Activated T-helper 2 cell treated with anti-CD3 and anti-CD28 coated beads, Interferon-gamma antibody, Interleukin-2, Interleukin-4, amounts not matched to agents 10 μg/mL and 5 μg/mL and 100 μg/mL, durations not matched to agents 14 hours and 24 hours and 36 hours (primary cell): ENCODE measurements at regions not wholly inside any gene's neighbourhood (a gene's known extent, or its start where the extent isn't known, plus 50 kb on each side); places are given as distances from the start of the nearest gene placed in this dataset.
A peak's percentile ranks its signal among the peaks of the same experiment; 100 is the strongest.

Experiments used
- DNase-seq: peaks from one replicate; pipeline ENCODE4 v3.0.0; 2021; ENCODE audit warnings: low spot score
- H3K27ac Mint-ChIP-seq: one replicate; pipeline ENCODE4 v1.8.0; 2021; ENCODE audit warnings: mixed read lengths
- H3K27me3 Mint-ChIP-seq: one replicate; pipeline ENCODE4 v1.8.0; 2021; ENCODE audit warnings: low read depth, mixed read lengths
- H3K36me3 Mint-ChIP-seq: one replicate; pipeline ENCODE4 v1.8.0; 2021; ENCODE audit warnings: low read depth, mixed read lengths
- H3K4me1 Mint-ChIP-seq: one replicate; pipeline ENCODE4 v1.8.0; 2021; ENCODE audit warnings: low read depth, mixed read lengths
- H3K4me3 Mint-ChIP-seq: one replicate; pipeline ENCODE4 v1.8.0; 2021; ENCODE audit warnings: low read depth, mild to moderate bottlenecking, moderate library complexity, mixed read lengths
- H3K9me3 Mint-ChIP-seq: one replicate; pipeline ENCODE4 v1.8.0; 2021; ENCODE audit warnings: mixed read lengths
- intact Hi-C: fragments of 100-400 bp; cut with micrococcal nuclease; formaldehyde crosslinking; loops from one replicate; pipeline ENCODE4 v1.15.1; 2023

DNA sequence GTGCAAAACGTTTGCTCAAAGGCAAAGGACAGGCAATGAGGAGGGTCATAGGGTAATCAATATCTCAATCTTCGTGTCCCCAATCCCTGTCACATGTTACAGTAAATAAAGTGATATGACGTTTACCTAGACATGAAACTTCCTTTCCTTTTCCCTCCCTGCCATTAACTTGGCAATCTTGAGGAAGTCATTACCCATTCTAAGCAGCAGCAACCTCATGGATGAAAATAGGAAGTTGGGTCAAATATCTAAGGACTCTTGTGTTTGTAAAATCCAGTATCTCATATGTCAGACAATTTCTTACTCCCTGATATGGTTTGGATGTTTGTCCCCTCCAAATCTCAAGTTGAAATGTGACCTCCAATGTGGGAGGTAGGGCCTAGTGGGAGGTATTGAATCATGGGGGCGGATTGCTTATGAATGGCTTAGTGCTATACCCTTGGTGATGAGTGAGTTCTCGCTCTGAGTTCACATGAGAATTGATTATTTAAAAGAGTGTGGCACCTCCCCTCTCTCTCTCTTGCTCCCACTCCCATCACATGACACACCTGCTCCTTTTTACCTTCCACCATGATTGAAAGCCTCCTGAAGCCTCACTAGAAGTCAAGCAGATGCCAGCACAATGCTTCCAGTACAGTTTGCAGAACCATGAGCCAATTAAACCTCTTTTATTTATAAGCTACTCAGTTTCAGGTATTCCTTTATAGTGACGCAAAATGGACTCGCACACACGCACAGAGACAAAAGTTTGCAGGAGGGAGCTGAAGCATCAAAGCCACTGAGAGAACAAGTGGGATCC lies 545.9 kb upstream of the JARID2 start:
- H3K4me1 Mint-ChIP-seq, result peaks cover 8% of the 10 kb centered on the region
- intact Hi-C loops, result no loop called here
- no peaks in the 10 kb centered on the region for H3K27me3 Mint-ChIP-seq
- H3K36me3 Mint-ChIP-seq, result peaks cover 19% of the 10 kb centered on the region
- H3K27ac Mint-ChIP-seq, result no peak overlapping the region
- H3K4me3 Mint-ChIP-seq, result no peak overlapping the region
- no peak for DNase-seq
- peaks cover 18% of the 10 kb centered on the region for H3K9me3 Mint-ChIP-seq

DNA sequence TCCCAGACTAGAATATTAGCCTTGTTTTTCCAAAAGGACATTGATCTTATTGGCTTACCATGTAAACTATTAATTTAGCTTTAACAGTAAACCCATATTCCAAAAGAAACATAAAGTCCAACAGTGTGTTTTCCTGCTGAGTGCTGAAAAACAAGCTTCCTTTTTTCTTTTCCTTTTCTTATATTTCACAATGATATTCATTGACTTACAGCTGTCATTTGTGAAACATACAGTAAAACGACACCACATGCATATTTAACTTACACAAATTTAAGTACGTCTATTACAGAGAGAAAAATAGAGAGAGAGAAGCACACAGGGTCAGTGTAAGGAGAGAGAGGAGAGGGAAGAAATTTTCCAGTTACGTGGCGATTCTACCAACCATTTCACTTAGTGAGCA lies 543.9 kb upstream of the JARID2 start:
- peaks cover 19% of the 10 kb centered on the region for H3K36me3 Mint-ChIP-seq
- H3K4me1 Mint-ChIP-seq, result peaks cover 22% of the 10 kb centered on the region
- intact Hi-C loops, result no loop called here
- H3K4me3 Mint-ChIP-seq, result no peak overlapping the region
- no peak for DNase-seq
- H3K9me3 Mint-ChIP-seq, result peaks cover 18% of the 10 kb centered on the region
- no peaks in the 10 kb centered on the region for H3K27me3 Mint-ChIP-seq
- H3K27ac Mint-ChIP-seq, result no peak overlapping the region

DNA sequence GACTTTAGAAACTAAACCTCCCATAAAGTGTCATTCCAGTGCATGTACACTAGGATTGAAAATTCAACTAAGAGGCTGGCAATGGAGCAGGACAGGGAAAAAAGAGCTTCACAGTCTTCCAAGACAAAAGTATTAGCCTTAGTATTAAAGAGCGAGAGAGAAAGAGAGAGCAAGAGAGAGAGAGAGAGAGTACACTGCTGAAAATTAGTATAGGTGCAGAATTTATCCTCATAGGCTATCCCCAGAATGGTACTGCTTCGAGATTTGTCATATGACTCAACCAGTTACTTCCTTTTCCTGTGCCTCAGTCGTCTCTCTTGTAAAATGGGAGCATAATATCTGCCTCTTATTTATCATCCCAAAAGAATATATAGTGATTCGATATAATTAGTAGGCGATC lies 543.2 kb upstream of the JARID2 start:
- H3K9me3 Mint-ChIP-seq, result peaks cover 25% of the 10 kb centered on the region
- H3K27ac Mint-ChIP-seq, result no peak overlapping the region
- no peak overlapping the region for H3K4me3 Mint-ChIP-seq
- no peaks in the 10 kb centered on the region for H3K27me3 Mint-ChIP-seq
- intact Hi-C loops, result no loop called here
- peaks cover 19% of the 10 kb centered on the region for H3K36me3 Mint-ChIP-seq
- peaks cover 29% of the 10 kb centered on the region for H3K4me1 Mint-ChIP-seq
- DNase-seq, result no peak

DNA sequence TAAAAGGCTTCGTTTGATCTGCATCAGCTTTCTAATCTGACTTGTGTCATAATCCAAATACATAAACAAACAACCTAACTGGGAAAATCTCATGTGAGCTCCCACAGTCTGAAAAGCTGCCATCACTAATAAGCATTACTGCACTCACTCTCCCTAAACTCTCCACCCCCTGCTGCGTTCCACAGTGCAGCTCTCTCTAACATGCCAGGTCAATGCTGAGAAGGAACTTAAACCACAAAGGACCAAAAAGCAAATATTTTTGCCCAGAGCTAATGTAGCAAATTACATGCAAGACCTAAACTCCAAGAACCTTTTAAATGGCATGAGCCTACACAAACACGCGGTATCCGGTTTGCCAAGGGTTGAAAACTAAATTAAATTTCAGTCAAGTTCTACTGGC lies 542.3 kb upstream of the JARID2 start:
- Mint-ChIP-seq H3K4me1 (peaks cover 36% of the 10 kb centered on the region), H3K27ac (no peak overlapping the region), H3K27me3 (no peaks in the 10 kb centered on the region), H3K4me3 (no peak overlapping the region), H3K9me3 (peaks cover 31% of the 10 kb centered on the region), H3K36me3 (peaks cover 19% of the 10 kb centered on the region)
- no peak for DNase-seq
- intact Hi-C loops, result no loop called here

DNA sequence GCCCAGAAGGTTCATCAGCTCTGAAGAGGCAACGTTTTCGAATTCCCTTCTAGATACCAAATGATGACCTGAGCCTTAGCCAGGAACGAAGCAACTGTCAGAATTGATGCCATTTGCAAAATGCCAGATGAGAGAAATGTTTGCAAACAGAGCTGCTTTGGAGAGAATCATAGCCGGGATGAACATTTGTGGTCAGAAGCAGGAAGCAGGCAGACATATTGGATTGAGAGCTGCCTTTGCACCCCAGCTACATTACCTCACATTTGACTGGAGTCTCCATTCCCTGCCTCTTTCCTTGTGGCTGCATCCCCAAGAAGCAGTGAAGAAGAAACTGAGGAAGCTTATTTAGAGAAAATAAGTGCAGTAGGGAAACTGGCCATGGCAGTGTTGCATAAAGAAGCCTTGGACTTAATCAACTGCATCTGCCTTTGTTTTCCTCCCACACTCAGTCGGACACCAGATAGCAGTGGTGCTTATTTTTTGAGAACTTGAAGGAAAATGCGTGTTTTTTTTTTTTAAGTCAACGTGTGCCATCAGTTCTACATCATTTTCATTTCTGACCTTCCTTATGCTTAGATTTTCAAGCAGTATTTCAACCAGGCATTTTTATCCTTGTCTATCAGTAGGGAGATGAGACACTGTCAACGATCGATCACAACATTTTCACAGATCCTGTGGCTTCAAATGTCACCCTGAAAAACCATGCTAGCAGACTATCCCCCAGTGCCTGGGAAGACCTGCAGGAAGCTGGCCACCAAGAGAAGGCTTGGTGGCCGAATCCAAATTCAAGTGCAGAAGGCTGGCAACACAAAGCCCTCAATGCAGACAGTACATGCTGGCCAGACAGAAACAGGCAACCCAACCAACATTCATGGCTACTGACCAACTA lies 541.2 kb upstream of the JARID2 start:
- Mint-ChIP-seq H3K4me3 (no peak overlapping the region), H3K9me3 (peaks cover 28% of the 10 kb centered on the region), H3K4me1 (peaks cover 36% of the 10 kb centered on the region), H3K27ac (no peak overlapping the region), H3K36me3 (peaks cover 18% of the 10 kb centered on the region), H3K27me3 (no peaks in the 10 kb centered on the region)
- intact Hi-C loops, result no loop called here
- DNase-seq, result no peak

DNA sequence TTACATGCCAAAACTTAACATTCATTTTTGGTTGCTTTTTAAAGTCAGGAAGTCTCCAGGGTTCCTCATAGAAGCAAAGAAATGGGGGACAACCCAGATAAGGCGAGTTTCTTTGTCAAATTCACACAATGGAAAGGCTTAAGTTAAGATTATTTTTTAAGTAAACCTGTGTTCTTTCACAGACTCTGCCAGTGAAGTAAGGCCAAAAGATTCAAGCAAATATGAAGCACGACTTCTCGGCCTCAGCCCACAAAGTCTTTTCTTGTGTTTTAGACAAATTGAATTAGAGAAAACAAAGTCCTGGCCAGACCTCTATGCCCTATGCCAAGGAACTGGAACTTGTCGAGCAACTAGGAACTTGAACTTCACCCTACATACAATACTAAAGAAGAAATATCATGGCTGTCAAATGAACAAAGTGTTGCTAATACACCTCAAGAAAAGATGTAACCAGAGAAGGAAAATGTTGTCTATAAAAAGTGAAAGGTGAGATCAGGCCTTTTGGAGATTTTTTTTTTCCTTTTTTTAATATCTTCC lies 540.0 kb upstream of the JARID2 start:
- H3K9me3 Mint-ChIP-seq, result peaks cover 15% of the 10 kb centered on the region
- peaks cover 6% of the 10 kb centered on the region for H3K36me3 Mint-ChIP-seq
- H3K27me3 Mint-ChIP-seq, result no peaks in the 10 kb centered on the region
- no peak overlapping the region for H3K4me3 Mint-ChIP-seq
- H3K27ac Mint-ChIP-seq, result peak overlapping the region; percentile 91
- H3K4me1 Mint-ChIP-seq, result peaks cover 44% of the 10 kb centered on the region
- DNase-seq, result no peak
- intact Hi-C loops, result loop anchor here (1.0 kb wide), 1 partner anchor 27 kb away; no protein-coding TSS in a partner anchor

DNA sequence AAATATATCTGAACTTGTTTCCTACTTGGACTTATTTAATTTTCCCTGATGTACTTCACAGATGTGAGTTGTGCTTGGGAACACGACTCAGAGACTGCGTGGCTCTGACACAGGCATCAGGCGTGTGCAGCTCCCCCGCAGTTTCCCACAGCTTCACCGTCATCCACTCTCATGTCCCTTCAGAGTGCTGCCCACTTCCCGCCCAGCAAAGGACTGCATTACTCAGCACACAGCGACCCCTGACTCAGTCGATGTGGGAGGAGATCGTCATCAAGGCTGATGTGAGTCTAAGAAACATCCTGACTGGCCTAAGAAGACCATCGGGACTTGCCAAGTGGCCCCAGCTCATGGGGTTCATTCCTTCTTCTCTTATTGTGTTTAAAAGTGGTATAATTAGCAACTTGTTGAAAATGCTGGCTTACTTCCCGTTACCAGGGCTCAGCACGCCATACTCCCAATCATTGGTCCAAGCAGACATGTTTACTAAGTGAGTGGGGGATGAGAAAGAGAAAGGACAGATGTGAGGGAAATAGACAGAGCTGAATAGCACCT lies 539.4 kb upstream of the JARID2 start:
- intact Hi-C loops, result loop anchor here (1.0 kb wide), 1 partner anchor 27 kb away; no protein-coding TSS in a partner anchor
- H3K27ac Mint-ChIP-seq, result peak overlapping the region; percentile 91
- peak; percentile 20 for DNase-seq
- H3K4me3 Mint-ChIP-seq, result no peak overlapping the region
- H3K4me1 Mint-ChIP-seq, result peaks cover 49% of the 10 kb centered on the region
- H3K9me3 Mint-ChIP-seq, result peaks cover 13% of the 10 kb centered on the region
- H3K36me3 Mint-ChIP-seq, result peaks cover 6% of the 10 kb centered on the region
- H3K27me3 Mint-ChIP-seq, result no peaks in the 10 kb centered on the region

DNA sequence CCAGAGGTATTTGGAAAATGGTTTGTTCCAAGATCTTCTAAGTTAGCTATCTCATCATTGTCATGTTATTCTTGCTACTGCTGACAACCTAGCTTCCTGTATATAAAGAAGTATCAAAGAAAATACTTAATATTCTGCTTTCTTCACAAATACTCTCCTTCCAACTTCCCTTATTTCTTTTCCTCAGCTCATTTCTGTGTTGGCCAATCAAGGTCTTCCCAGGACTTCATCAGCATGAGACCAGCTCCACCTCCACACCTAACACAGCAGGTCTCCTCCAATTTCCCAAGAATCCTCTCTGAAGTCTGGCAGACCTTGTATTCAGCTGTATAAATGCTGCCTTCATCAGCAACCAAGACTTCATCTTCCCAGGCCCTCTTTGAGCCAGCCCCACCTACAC lies 538.6 kb upstream of the JARID2 start:
- H3K4me3 Mint-ChIP-seq, result no peak overlapping the region
- DNase-seq, result no peak
- H3K27me3 Mint-ChIP-seq, result no peaks in the 10 kb centered on the region
- peaks cover 3% of the 10 kb centered on the region for H3K36me3 Mint-ChIP-seq
- peaks cover 49% of the 10 kb centered on the region for H3K4me1 Mint-ChIP-seq
- H3K27ac Mint-ChIP-seq, result peak overlapping the region; percentile 91
- H3K9me3 Mint-ChIP-seq, result peaks cover 13% of the 10 kb centered on the region
- intact Hi-C loops, result no loop called here

DNA sequence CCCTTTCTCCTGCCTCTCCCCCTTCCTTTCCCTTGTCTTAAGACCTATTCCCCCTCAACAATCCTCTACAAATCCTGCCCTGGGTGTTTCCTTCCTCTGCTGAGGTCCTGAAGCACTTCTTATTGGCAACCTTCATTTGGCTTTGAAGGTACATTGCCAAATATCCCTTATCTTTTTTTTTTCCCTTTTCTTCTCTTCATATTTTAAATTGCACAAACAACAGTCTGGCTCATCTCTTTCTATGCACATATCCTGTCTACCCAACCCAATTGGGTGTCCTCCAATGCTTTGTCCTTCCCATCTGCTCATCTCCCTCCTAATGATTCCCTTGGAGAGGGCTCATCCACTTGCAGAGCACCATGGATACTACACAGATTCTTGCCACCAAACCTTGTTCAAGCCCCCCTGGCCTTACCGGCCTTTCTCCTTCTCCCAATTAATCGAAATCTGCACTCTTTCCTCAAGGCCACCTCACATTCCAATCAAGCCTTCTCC lies 537.9 kb upstream of the JARID2 start:
- no peak for DNase-seq
- H3K4me3 Mint-ChIP-seq, result no peak overlapping the region
- no peaks in the 10 kb centered on the region for H3K27me3 Mint-ChIP-seq
- intact Hi-C loops, result no loop called here
- H3K36me3 Mint-ChIP-seq, result peaks cover 3% of the 10 kb centered on the region
- peaks cover 13% of the 10 kb centered on the region for H3K9me3 Mint-ChIP-seq
- H3K27ac Mint-ChIP-seq, result peak overlapping the region; percentile 91
- H3K4me1 Mint-ChIP-seq, result peaks cover 54% of the 10 kb centered on the region

DNA sequence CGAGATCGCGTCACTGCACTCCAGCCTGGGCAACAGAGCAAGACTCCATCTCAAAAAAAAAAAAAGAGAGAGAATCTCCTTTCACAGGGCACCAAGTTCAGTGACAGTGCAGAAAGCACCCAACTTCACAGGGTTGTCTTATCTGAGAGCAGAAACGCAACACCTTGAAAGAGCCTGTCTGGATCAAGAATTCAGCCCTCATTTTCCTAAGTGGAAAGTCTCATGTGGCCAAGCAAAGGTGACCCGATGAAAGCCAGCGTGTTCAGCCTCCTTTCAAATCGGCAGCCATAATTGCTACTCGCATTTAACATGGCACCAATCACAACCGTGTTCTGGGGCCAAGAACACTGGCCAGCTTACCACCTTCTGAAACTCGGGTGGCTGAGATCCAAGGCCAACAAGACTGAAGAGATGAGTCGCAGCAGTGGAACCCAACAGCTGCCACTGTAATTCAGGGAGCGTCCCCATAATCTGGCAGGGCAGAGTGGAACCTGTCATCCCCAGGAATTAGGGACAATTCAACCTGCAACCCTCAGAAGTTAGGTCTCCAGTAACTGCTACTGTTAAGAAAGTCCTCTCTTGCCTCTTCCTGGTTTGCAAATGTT lies 536.7 kb upstream of the JARID2 start:
- DNase-seq, result no peak
- no peak overlapping the region for H3K27ac Mint-ChIP-seq
- H3K4me3 Mint-ChIP-seq, result no peak overlapping the region
- H3K36me3 Mint-ChIP-seq, result peaks cover 1% of the 10 kb centered on the region
- H3K9me3 Mint-ChIP-seq, result peaks cover 13% of the 10 kb centered on the region
- intact Hi-C loops, result no loop called here
- peaks cover 60% of the 10 kb centered on the region for H3K4me1 Mint-ChIP-seq
- no peaks in the 10 kb centered on the region for H3K27me3 Mint-ChIP-seq

DNA sequence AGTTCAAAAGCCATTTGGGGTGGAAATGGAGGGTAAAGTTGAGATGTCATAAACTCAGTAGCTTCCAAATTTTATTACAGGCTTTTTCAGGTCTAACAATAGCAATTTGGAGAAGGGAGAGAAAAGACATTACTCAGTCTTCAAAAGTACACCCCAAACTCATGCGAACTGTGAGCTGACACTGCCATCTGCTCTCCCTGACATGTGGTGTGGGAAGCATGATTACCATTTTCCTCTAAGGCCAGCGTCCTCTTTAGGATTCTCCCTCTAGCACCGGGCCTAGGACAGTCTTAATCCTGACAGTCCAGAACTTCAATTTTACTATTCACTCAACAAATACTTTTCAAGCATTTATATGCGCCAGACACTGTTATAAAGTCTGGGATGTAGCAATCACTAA lies 536.0 kb upstream of the JARID2 start:
- Mint-ChIP-seq H3K27ac (peak overlapping the region; percentile 69), H3K4me3 (no peak overlapping the region), H3K9me3 (peaks cover 13% of the 10 kb centered on the region), H3K27me3 (no peaks in the 10 kb centered on the region), H3K36me3 (no peaks in the 10 kb centered on the region), H3K4me1 (peaks cover 60% of the 10 kb centered on the region)
- DNase-seq, result no peak
- intact Hi-C loops, result loop anchor here (2.0 kb wide), 1 partner anchor 499 kb away; no protein-coding TSS in a partner anchor

DNA sequence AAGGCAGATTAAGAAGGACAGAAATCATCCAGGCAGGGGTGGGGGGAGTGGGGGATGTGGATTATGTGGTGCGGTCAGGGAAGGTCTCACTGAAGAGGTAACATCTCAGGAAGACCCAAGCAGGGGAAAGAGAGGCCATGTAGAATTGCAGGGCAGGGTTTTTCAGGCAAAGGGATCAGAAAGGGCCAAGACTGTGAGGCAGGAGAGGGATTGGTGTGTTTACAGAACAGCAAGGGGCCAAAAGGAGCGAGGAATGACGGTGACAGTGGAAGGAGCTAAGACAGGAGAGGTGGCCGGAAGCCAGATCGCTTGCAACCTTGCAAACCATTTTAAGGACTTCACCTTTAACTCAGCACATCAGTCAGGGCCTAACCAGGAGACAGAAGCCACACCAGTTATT lies 535.4 kb upstream of the JARID2 start:
- H3K4me3 Mint-ChIP-seq, result no peak overlapping the region
- H3K9me3 Mint-ChIP-seq, result peaks cover 13% of the 10 kb centered on the region
- no peaks in the 10 kb centered on the region for H3K36me3 Mint-ChIP-seq
- no peaks in the 10 kb centered on the region for H3K27me3 Mint-ChIP-seq
- peak overlapping the region; percentile 69 for H3K27ac Mint-ChIP-seq
- DNase-seq, result no peak
- peaks cover 59% of the 10 kb centered on the region for H3K4me1 Mint-ChIP-seq
- intact Hi-C loops, result loop anchor here (2.0 kb wide), 1 partner anchor 500 kb away; no protein-coding TSS in a partner anchor
